GM12878 (cell line): ENCODE measurements at regions not wholly inside any gene's neighbourhood (a gene's known extent, or its start where the extent isn't known, plus 50 kb on each side); places are given as distances from the start of the nearest gene placed in this dataset.

Experiments
- ATAC-seq: fragments of 200-7000 bp; cut with Tn5 transposase; 3 replicates; pipeline ENCODE4 v1.9.1; 2020; ENCODE audit warnings: mild to moderate bottlenecking, moderate library complexity
- BruUV-seq: library from RNA; stranded (reverse); fragments of 400-500 nt; replicated peaks from 2 replicates; lab custom pipeline; 2021; lab: Mats Ljungman, UMichigan
- CTCF ChIA-PET: fragments of 300-600 bp; sonication (Branson Sonifier 250); formaldehyde crosslinking; extraction: SDS; loops from one replicate; lab custom pipeline; 2021; ENCODE audit warnings: inconsistent platforms; lab: Yijun Ruan, JAX
- POLR2A ChIA-PET: fragments of 350-600 bp; formaldehyde crosslinking; extraction: SDS; loops from one replicate; lab custom pipeline; 2021; ENCODE audit warnings: inconsistent platforms; lab: Charles Lee
- RAD21 ChIA-PET: fragments of 300-600 bp; sonication (Branson Sonifier 250); formaldehyde crosslinking; loops from one replicate; lab custom pipeline; 2023; ENCODE audit warnings: antibody characterized with exemption; ENCODE audit not compliant: unreplicated experiment; lab: Charles Lee
- SMC1A ChIA-PET: fragments of 300-600 bp; sonication (Branson Sonifier 250); formaldehyde crosslinking; loops from one replicate; lab custom pipeline; 2023; ENCODE audit not compliant: unreplicated experiment, uncharacterized antibody; lab: Charles Lee
- DNase-seq: peaks from one replicate; pipeline ENCODE4 v3.0.0-alpha.2; 2011; ENCODE audit warnings: low read depth, low spot score
- FAIRE-seq: peaks from 3 replicates; lab custom pipeline; 2011; peaks lifted over from hg19 to GRCh38; lab: Jason Lieb, UNC
- H2AFZ ChIP-seq: 2 replicates; pipeline ENCODE4 v1.6.0; 2011; ENCODE audit warnings: low read depth, low read length, control low read depth; ENCODE audit not compliant: control insufficient read depth
- H3K27ac ChIP-seq: 2 replicates; pipeline ENCODE4 v1.5.1; 2011; ENCODE audit warnings: control low read depth; ENCODE audit not compliant: control insufficient read depth, insufficient read depth
- H3K27me3 ChIP-seq, 2 experiments: replicated peaks in 1 of 2; 2 replicates each; pipeline versions ENCODE4 v1.6.0 to v1.6.1; 2011; ENCODE audit warnings: low read length in 1 of 2; ENCODE audit not compliant: control insufficient read depth in 2 of 2, insufficient read depth in 2 of 2
- H3K36me3 ChIP-seq, 2 experiments: 2 replicates each; pipeline ENCODE4 v1.5.1; 2011; ENCODE audit warnings: low read length in 1 of 2; ENCODE audit not compliant: control insufficient read depth in 2 of 2, insufficient read depth in 2 of 2
- H3K4me1 ChIP-seq: 2 replicates; pipeline ENCODE4 v1.6.1; 2011; ENCODE audit warnings: mild to moderate bottlenecking, low read length, moderate library complexity, mixed read lengths; ENCODE audit not compliant: control insufficient read depth, insufficient read depth
- H3K4me2 ChIP-seq: 2 replicates; pipeline ENCODE4 v1.6.0; 2011; ENCODE audit warnings: control low read depth; ENCODE audit not compliant: control insufficient read depth, insufficient read depth
- H3K4me3 ChIP-seq: fragments of 200-600 bp; sonication (generic); 2 replicates; pipeline ENCODE4 v1.5.1; 2016
- H3K79me2 ChIP-seq: 2 replicates; pipeline ENCODE4 v1.6.0; 2011; ENCODE audit warnings: low read length; ENCODE audit not compliant: control insufficient read depth, insufficient read depth
- H3K9ac ChIP-seq: 2 replicates; pipeline ENCODE4 v1.8.0; 2011; ENCODE audit warnings: low read length, control low read depth, mixed read lengths; ENCODE audit not compliant: control insufficient read depth, insufficient read depth
- H3K9me3 ChIP-seq: replicated peaks from 3 replicates; pipeline ENCODE4 v1.5.1; 2011; ENCODE audit warnings: mild to moderate bottlenecking, low read length; ENCODE audit not compliant: control insufficient read depth, insufficient read depth
- H4K20me1 ChIP-seq: 2 replicates; pipeline ENCODE4 v1.6.0; 2011; ENCODE audit not compliant: control insufficient read depth, insufficient read depth
- BCL3 ChIP-seq: IDR thresholded peaks from 2 replicates; pipeline ENCODE4 v1.6.1; 2011; ENCODE audit warnings: borderline replicate concordance, low read depth, mild to moderate bottlenecking, moderate library complexity, low read length; ENCODE audit not compliant: insufficient read depth, poor library complexity, severe bottlenecking
- DPF2 ChIP-seq: fragments of 450-650 bp; IDR thresholded peaks from 2 replicates; pipeline ENCODE4 v1.6.1; 2017; ENCODE audit warnings: mild to moderate bottlenecking
- E2F4 ChIP-seq: IDR thresholded peaks from 2 replicates; pipeline ENCODE4 v1.6.1; 2012; ENCODE audit warnings: low read depth, low read length, improper control_type of control experiment
- EZH2 ChIP-seq: IDR thresholded peaks from 2 replicates; pipeline ENCODE4 v1.6.1; 2012; ENCODE audit warnings: low read depth, mild to moderate bottlenecking, control low read depth, inconsistent platforms, low read length, borderline replicate concordance; ENCODE audit not compliant: control insufficient read depth
- JUNB ChIP-seq: IDR thresholded peaks from 2 replicates; pipeline ENCODE4 v1.6.1; 2016; ENCODE audit warnings: antibody characterized with exemption, mild to moderate bottlenecking
- LARP7 ChIP-seq: fragments of 450-650 bp; IDR thresholded peaks from 2 replicates; pipeline ENCODE4 v1.6.1; 2017; ENCODE audit warnings: mild to moderate bottlenecking
- MLLT1 ChIP-seq: fragments of 450-650 bp; IDR thresholded peaks from 2 replicates; pipeline ENCODE4 v1.6.1; 2016; ENCODE audit warnings: mild to moderate bottlenecking
- PAX5 ChIP-seq: IDR thresholded peaks from 2 replicates; pipeline ENCODE4 v1.6.1; 2011; ENCODE audit warnings: low read depth, low read length, borderline replicate concordance
- PML ChIP-seq: IDR thresholded peaks from 2 replicates; pipeline ENCODE4 v1.6.1; 2012; ENCODE audit warnings: low read length, inconsistent platforms
- USF1 ChIP-seq: IDR thresholded peaks from 2 replicates; pipeline ENCODE4 v1.6.1; 2011; ENCODE audit warnings: borderline replicate concordance, low read depth, mild to moderate bottlenecking, moderate library complexity, mixed read lengths, low read length; ENCODE audit not compliant: insufficient read depth; ENCODE audit errors: extremely low read length
- ZBTB4 ChIP-seq: fragments of 450-650 bp; formaldehyde crosslinking; IDR thresholded peaks from 2 replicates; pipeline ENCODE4 v1.4.0; 2022; ENCODE audit warnings: mild to moderate bottlenecking, moderate library complexity
- WGBS: methylation state at CpG from one replicate; pipeline ENCODE4 v1.1.6; 2016; ENCODE audit warnings: low lambda C conversion rate; ENCODE audit not compliant: insufficient replicate concordance, insufficient coverage; ENCODE audit errors: missing lambda C conversion rate; 5-methylcytosine and 5-hydroxymethylcytosine counted together
- in situ Hi-C: fragments of 300-500 bp; cut with MboI; formaldehyde crosslinking; loops from 9 replicates; pipeline ENCODE4 v1.14.3; 2018; ENCODE audit warnings: mixed read lengths
- intact Hi-C: fragments of 100-400 bp; cut with micrococcal nuclease; formaldehyde crosslinking; loops from one replicate; pipeline ENCODE4 v1.14.2; 2022; ENCODE audit not compliant: unreplicated experiment

GRCh38 chr4:187613089-187613839 is 382.3 kb upstream of the ZFP42 start (continued):
- TF ChIP-seq USF1, result no peak
- TF ChIP-seq PML, result no peak
- TF ChIP-seq ZBTB4, result no peak
- no peak for TF ChIP-seq MLLT1

GRCh38 chr4:187615972-187616371 is 379.6 kb upstream of the ZFP42 start:
- BruUV-seq, result no TSS peak
- TF ChIP-seq DPF2 (no peak), JUNB (no peak), BCL3 (no peak), EZH2 (no peak), E2F4 (no peak), LARP7 (no peak), PAX5 (no peak)

More at GRCh38 chr4:187615972-187616371, 379.6 kb upstream of the ZFP42 start:
- ChIA-PET SMC1A (no interaction called here), RAD21 (no interaction called here), CTCF (no interaction called here), POLR2A (no interaction called here)
- no peaks in the 10 kb centered on the region for H3K27me3 ChIP-seq
- no peaks in the 10 kb centered on the region for H3K4me1 ChIP-seq
- H3K4me2 ChIP-seq, result no peak overlapping the region
- in situ Hi-C loops, result no loop called here
- H3K4me3 ChIP-seq, result no peak overlapping the region
- no peak for FAIRE-seq
- H3K9ac ChIP-seq, result no peak overlapping the region
- no peaks in the 10 kb centered on the region; the same call in 2 of the 3 replicates for H3K9me3 ChIP-seq
- no peak for ATAC-seq
- no peak for DNase-seq
- H3K79me2 ChIP-seq, result no peaks in the 10 kb centered on the region
- H2AFZ ChIP-seq, result no peak overlapping the region
- 0% methylated on average over 1 of the region's 1 CpG for WGBS
- no peak overlapping the region for H3K27ac ChIP-seq
- H3K36me3 ChIP-seq, result no peaks in the 10 kb centered on the region
- intact Hi-C loops, result no loop called here
- H4K20me1 ChIP-seq, result no peaks in the 10 kb centered on the region
